ENCODE measurements at regions not wholly inside any gene's neighbourhood (a gene's known extent, or its start where the extent isn't known, plus 50 kb on each side); places are given as distances from the start of the nearest gene placed in this dataset.

DNA sequence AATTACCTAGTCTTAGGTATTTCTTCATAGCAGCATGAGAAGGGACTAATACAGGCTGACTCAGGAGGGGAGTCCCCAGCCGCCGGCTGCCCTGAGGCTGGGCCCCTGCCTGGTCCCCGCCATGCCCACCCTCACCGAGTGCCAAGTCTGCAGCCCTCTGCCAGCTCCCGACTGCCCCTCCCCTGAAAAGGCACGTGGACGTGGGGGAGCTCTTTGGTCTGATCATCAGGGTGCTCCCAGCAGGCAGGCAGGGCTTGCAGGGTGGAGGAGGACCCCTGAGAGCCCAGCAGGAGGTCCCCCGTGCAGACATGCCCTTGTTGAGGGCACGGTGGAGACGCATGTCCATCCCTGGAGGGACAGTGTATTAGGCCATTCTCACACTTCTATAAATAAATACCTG lies 110.9 kb downstream of the UNCX start:
- DNase-seq (peak in 2 of 5 donors; percentile 11 to 42), ATAC-seq (no peak)
- 69 to 78% (median 72%) methylated on average over 9 to 10 of the region's 10 CpGs for WGBS, 4 donors
- H3K4me1 ChIP-seq = no peaks in the 10 kb centered on the region
- no peaks in the 10 kb centered on the region for H3K9me3 ChIP-seq
- H3K36me3 ChIP-seq = no peaks in the 10 kb centered on the region
- intact Hi-C loops (cut with DNase I) = no loop called here
- H3K27ac ChIP-seq = no peak overlapping the region
- peaks cover 0 to 70% (median 15%) of the 10 kb centered on the region in 9 donors for H3K27me3 ChIP-seq
- no peak overlapping the region for H3K4me3 ChIP-seq
- TF ChIP-seq CTCF (IDR thresholded peaks at IDR 0.05) = no peak
- no peak for TF ChIP-seq POLR2A (IDR thresholded peaks at IDR 0.05)

DNA sequence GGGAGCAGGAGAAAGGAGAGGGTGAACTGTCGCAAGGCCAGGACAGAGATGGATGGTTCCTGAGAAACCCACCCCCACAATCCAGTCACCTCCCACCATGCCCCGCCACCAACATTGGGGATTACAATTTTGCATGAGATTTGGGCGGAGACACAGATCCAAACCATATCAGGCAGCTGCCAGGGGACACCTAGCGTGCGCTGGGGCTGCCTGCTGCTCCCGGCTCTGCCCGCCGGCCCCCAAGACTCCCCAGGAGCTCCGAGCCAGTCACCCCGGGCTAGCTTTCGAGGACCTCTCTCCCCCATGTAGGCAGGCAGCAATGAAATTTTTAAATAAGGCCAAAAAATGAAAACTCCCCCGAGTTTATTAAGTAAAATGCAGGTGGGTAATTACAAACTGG lies 111.7 kb downstream of the UNCX start:
- intact Hi-C loops (cut with DNase I) = no loop called here
- 76 to 90% (median 85%) methylated on average over 9 to 12 of the region's 12 CpGs for WGBS, 4 donors

GRCh38 chr7:1344981-1345701 lies 112.5 kb downstream of the UNCX start:
- TF ChIP-seq CTCF (IDR thresholded peaks at IDR 0.05) = no peak
- TF ChIP-seq POLR2A (IDR thresholded peaks at IDR 0.05) = no peak
- Histone ChIP-seq H3K4me3 (no peak overlapping the region), H3K27ac (no peak overlapping the region), H3K4me1 (no peaks in the 10 kb centered on the region), H3K27me3 (peaks cover 0 to 66% (median 20%) of the 10 kb centered on the region in 9 donors), H3K9me3 (no peaks in the 10 kb centered on the region), H3K36me3 (no peaks in the 10 kb centered on the region)
- WGBS, 4 donors = 80 to 90% (median 86%) methylated on average over 21 to 25 of the region's 25 CpGs
- DNase-seq (peak in 2 of 5 donors; percentile 10 to 47), ATAC-seq (no peak)
- intact Hi-C loops (cut with DNase I) = no loop called here

More for the DNA sequence above, 111.7 kb downstream of the UNCX start:
- ATAC-seq (no peak), DNase-seq (peak in 3 of 5 donors; percentile 2 to 14 (median 14))
- Histone ChIP-seq H3K36me3 (no peaks in the 10 kb centered on the region), H3K27me3 (peaks cover 0 to 71% (median 18%) of the 10 kb centered on the region in 9 donors), H3K4me1 (no peaks in the 10 kb centered on the region), H3K4me3 (no peak overlapping the region), H3K9me3 (no peaks in the 10 kb centered on the region), H3K27ac (no peak overlapping the region)
- TF ChIP-seq CTCF (IDR thresholded peaks at IDR 0.05) = no peak
- no peak for TF ChIP-seq POLR2A (IDR thresholded peaks at IDR 0.05)

- H3K27me3 ChIP-seq = peaks cover 0 to 60% (median 18%) of the 10 kb centered on the region in 9 donors
- H3K36me3 ChIP-seq = no peaks in the 10 kb centered on the region
- no peaks in the 10 kb centered on the region for H3K9me3 ChIP-seq
- intact Hi-C loops (cut with DNase I) = no loop called here
- H3K27ac ChIP-seq = no peak overlapping the region
- ATAC-seq = no peak
- TF ChIP-seq CTCF (IDR thresholded peaks at IDR 0.05) (no peak), POLR2A (IDR thresholded peaks at IDR 0.05) (no peak)
- no peak overlapping the region for H3K4me3 ChIP-seq
- peak in 2 of 5 donors; percentile 21 to 40 for DNase-seq
- H3K4me1 ChIP-seq = no peaks in the 10 kb centered on the region
- 78 to 82% (median 81%) methylated on average over 20 to 33 of the region's 33 CpGs for WGBS, 4 donors
Measured at GRCh38 chr7:1345796-1346755, 113.2 kb downstream of the MICALL2 start.

Measured in heart left ventricle (tissue), 16 donors.